HG03139 (cell line): ENCODE measurements at regions not wholly inside any gene's neighbourhood (a gene's known extent, or its start where the extent isn't known, plus 50 kb on each side); places are given as distances from the start of the nearest gene placed in this dataset.

ENCODE experiments used
- ATAC-seq: cut with Tn5 transposase; IDR thresholded peaks from one replicate; pipeline ENCODE4 v1.9.1; 2021; ENCODE audit not compliant: unreplicated experiment

- no peak for ATAC-seq
Observed at GRCh38 chr2:236795169-236795860, 225.7 kb downstream of the ACKR3 start.

- ATAC-seq: no peak
Observed at GRCh38 chr2:236795861-236796219, 226.2 kb downstream of the ACKR3 start.

DNA sequence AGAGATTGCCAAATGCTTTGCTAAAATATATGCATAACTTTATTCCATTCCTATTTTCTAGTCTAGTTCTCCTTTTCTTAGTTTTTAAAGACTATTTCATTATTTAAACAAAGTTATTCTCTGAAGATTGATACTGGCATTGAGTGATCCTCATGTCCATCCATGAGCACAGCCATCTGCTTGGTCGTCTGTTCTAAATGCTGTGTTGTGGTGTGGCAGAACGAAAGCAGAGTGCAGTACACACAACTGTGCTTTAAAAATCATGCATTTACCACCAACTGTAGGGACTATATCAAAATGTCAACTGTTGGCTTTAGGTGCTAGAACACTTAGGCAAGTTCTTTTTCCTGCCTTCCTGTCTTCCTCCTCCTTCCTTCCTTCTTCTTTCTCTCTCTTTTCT is 226.6 kb downstream of the ACKR3 start:
- ATAC-seq: no peak

- no peak for ATAC-seq
Observed at GRCh38 chr2:236797411-236797810, 227.8 kb downstream of the ACKR3 start.

GRCh38 chr2:236798491-236798890 is 228.9 kb downstream of the ACKR3 start:
- ATAC-seq: no peak

GRCh38 chr2:236799391-236800026 is 229.9 kb downstream of the ACKR3 start:
- ATAC-seq: no peak

- no peak for ATAC-seq
Observed at GRCh38 chr2:236802862-236803261, 233.2 kb downstream of the ACKR3 start.

DNA sequence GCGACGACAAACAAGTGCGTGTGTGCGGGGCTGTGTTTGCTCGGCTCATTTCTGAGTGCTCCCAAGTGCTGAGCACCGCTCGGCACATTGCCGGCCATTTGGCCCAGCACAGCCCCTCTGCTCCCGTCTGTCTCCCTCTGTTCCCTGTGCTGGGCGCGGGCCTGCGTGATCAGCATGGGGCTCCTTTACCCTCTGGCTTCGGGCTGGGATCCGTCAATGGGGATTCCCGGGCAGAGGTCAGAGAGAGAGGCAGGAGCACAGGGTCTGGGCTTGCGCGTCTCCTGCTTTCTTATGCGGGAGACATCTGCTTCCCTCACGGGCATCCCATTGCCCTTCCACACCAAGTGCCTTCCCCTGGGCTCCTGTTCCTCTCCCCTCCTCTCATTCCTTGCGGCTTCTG is 234.0 kb downstream of the ACKR3 start:
- ATAC-seq: no peak

DNA sequence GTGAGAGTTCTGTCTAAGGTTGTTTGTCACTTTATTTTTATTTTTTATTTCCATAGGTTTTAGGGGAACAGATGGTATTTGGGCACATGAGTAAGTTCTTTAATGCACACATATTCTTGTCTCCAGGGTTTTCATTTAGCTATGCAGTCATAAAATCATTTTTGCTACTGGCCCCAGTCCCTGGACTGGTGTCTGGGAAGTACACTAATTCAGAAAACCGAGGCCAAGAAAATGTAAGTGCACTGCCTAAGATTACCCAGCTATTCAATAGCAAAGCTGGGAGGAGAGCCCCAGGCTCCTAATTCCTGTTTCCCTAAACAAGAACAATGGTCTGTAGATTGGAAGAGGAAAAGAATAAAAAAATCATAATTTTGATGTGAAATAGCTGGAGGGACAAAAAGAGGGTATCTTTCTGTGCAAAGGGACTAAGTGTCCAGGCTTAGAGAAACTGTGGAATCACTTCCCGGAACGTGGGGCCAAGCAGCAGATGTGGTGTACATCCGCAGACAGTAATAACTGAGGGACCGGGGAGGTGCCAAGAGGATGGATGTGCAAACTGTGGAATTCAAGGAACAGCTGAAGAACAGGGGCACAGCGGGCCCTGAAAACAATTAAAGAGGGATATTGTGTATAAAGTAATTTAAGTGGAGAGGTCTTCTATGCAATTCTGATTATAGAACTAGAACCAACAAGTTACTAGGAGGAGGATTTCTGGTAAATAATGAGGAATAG is 236.3 kb downstream of the ACKR3 start:
- ATAC-seq: no peak

DNA sequence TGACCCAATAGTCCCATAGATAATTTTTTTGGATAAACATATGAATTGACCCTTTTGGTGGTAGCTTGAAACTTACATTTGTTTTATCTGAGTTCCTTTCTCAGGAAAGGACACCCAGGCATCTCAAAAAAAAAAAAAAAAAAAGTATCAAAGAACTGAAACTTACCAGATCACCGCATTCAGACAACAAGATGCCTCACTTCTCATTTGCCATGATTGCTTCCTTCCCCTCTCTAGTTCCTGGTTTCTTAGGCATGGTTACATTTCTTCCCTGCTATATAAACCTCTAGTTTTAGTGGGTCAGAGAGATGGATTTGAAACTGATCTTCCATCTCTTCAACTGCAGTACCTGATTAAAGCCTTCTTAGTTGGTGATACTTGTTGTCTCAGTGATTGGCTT is 240.1 kb downstream of the ACKR3 start:
- no peak for ATAC-seq

DNA sequence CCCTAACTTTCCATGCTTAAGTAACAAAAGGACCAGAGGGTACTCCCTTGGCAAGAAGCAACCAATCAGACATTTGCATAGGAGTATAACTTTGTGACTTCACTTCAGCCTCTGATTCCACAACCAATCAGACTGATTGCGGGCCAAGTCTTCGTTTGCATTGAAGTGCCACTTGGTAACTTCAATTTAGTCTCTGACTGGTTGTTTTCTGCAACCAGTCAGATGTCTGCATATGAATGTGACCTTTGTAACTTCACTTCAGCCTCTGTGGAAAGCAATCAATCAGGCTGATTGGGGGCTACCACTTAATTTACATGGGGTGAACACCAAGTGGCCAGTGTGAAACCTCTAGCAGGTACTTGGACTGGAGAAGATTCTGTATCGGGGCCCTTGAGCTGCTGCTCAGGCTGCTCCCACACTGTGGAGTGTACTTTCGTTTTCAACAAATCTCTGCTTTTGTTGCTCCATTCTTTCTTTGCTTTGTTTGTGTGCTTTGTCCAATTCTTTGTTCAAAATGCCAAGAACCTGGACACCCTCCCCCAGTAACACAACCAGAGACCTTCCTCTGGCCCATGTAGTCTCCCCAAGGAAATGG is 241.5 kb downstream of the ACKR3 start:
- ATAC-seq: no peak

DNA sequence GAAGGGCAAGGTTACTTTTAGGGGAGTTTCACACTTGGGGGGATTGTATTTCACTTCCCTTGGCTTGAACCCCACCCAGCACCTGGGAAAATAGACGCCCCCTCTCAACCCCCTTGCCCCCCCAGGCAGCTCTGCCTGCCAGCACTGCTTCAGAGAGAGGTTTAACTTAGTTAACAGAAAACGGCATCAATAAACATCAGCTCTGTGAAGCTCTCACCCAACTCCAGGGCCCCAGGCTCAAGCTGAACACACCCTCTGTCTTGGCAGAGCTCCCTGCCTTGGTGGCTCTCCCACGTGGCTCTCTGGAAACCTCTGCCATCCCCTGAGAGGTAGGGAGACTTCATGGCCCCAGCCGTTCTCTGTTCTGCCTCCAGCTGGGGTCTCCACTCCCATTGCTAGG is 244.1 kb downstream of the ACKR3 start:
- ATAC-seq: no peak

DNA sequence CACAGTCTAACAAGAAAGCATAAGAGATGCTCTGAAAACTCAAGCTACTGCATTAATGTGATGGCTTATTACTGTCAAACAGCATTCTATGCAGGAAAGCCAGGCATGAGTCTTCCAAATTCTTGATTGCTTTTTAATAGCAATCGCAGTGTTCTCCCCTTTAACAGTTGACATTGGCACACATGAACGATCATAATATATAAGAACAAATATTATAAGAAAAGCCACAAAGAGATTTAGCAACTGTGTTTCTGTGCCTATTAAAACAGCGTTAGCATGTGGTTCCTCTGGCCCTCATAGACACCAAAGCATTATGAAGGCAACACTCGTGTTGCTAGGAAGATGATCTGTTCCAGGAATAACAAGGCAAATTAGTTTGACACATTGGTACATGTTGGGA is 245.0 kb downstream of the ACKR3 start:
- ATAC-seq: no peak

- ATAC-seq: no peak
Observed at GRCh38 chr2:236815746-236816145, 246.1 kb downstream of the ACKR3 start.

DNA sequence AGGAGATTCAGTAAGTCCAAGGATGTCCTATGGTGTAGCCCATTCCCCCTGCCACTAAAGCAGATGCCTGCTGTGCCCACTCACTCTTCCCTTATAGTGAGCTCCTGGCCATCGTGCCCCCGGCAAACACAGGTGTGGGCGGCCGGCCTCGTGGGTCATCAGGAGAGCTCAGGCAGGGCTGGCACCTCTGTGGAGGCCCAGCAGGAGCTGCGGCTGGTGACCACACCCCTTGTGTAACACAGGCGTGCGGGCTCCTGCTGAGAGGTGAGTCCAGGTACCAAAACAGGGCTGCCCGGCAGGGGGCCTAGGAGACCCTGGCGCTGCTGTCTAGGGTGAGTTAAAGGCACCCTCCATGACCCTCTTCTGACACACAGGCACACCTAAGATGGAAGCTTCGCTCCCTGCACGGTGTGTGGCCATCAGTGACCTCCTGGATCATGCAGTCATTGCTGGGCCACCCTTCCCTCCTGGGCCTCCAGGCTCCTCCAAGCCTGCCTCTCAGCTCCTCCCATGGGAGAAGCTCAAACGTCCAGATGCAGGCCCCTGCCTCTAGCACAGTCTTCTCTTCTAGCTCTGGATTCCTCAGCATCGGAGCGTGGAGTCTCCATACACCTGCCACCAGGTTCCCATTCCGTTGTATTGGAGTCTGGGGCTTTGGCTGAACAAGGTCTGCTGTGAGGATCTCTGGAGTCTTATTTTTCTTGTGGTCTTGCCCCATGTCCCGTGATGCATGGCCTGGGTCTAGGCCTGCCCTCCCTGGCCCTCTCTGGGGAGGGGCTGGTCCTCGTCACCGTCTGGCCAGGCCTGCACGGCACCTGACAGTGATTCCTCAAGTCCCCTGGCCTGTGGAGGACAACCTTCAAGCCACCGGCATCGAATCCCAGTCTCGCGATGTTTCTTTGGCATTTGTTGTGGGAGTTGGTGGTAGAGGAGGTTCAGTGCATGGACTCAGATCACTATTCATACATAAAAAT is 246.9 kb downstream of the ACKR3 start:
- no peak for ATAC-seq

GRCh38 chr2:236818281-236819045 is 248.8 kb downstream of the ACKR3 start:
- no peak for ATAC-seq

GRCh38 chr2:236819275-236820002 is 249.8 kb downstream of the ACKR3 start:
- ATAC-seq: no peak

GRCh38 chr2:236820763-236821344 is 251.2 kb downstream of the ACKR3 start:
- ATAC-seq: no peak

DNA sequence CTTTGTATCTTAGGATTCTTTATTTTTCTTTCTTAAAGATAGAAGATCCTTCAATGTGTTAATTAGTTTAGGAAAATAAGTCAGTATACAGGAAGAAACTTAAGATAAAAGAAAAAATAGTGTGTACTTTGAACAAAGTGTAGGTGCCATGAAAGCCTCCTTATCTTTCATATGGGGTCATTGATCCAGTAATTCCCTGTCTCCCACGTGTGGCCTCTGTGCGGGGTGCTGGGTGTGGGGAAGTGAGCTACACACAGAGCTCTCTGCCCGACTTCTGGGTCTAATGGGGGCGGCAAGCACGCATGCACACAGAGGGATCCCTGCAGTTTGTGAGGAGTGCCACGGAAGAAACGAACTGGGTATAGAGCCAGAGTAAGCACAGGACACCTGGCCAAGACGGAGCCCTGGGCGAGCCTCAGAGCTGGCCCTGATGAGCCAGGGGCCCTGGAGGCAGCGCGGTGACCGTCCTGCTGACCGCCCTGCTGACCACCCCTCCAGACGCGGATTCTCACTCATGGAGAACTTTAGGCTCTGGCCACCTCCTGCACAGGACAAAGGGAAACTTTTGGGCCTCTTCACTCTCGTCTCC is 253.5 kb downstream of the ACKR3 start:
- ATAC-seq: no peak
